GM23338 (cell line): ENCODE measurements at regions not wholly inside any gene's neighbourhood (a gene's known extent, or its start where the extent isn't known, plus 50 kb on each side); places are given as distances from the start of the nearest gene placed in this dataset.
A peak's percentile ranks its signal among the peaks of the same experiment; 100 is the strongest.

Experiments used
- ATAC-seq: fragments of 200-7000 bp; cut with Tn5 transposase; 3 replicates; pipeline ENCODE4 v1.9.1; 2020
- DNase-seq: peaks from one replicate; pipeline ENCODE4 v3.0.0-alpha.2; 2015; ENCODE audit warnings: low spot score
- H2AFZ ChIP-seq: fragments of 200-600 bp; sonication (generic); 2 replicates; pipeline ENCODE4 v1.8.0; 2016; ENCODE audit warnings: antibody characterized with exemption, mild to moderate bottlenecking, moderate library complexity
- H3F3A ChIP-seq: fragments of 200-600 bp; sonication (generic); replicated peaks from 2 replicates; pipeline ENCODE4 v1.8.0; 2017; ENCODE audit warnings: antibody characterized with exemption, mixed run types, low read depth
- H3K27ac ChIP-seq: fragments of 200-600 bp; sonication (generic); 2 replicates; pipeline ENCODE4 v1.6.1; 2016; ENCODE audit warnings: low read depth
- H3K27me3 ChIP-seq: fragments of 200-600 bp; sonication (generic); 2 replicates; pipeline ENCODE4 v1.8.0; 2016; ENCODE audit warnings: mild to moderate bottlenecking, mixed run types, moderate library complexity; ENCODE audit not compliant: insufficient read depth
- H3K36me3 ChIP-seq: fragments of 200-600 bp; sonication (generic); 2 replicates; pipeline ENCODE4 v1.8.0; 2016; ENCODE audit warnings: mild to moderate bottlenecking; ENCODE audit not compliant: insufficient read depth
- H3K4me1 ChIP-seq: fragments of 200-600 bp; sonication (generic); 2 replicates; pipeline ENCODE4 v1.8.0; 2016; ENCODE audit warnings: mild to moderate bottlenecking, moderate library complexity; ENCODE audit not compliant: insufficient read depth
- H3K4me2 ChIP-seq: fragments of 200-600 bp; sonication (generic); 2 replicates; pipeline ENCODE4 v1.7.1; 2017; ENCODE audit warnings: mixed run types
- H3K4me3 ChIP-seq: fragments of 200-600 bp; sonication (generic); 2 replicates; pipeline ENCODE4 v1.6.1; 2016; ENCODE audit warnings: mixed run types
- H3K79me2 ChIP-seq: fragments of 200-600 bp; sonication (generic); replicated peaks from 2 replicates; pipeline ENCODE4 v1.8.0; 2017; ENCODE audit warnings: mild to moderate bottlenecking; ENCODE audit not compliant: insufficient read depth
- H3K9me2 ChIP-seq: fragments of 200-600 bp; sonication (generic); 2 replicates; pipeline ENCODE4 v1.8.0; 2017; ENCODE audit not compliant: insufficient read depth
- H4K20me1 ChIP-seq: fragments of 200-600 bp; sonication (generic); replicated peaks from 2 replicates; pipeline ENCODE4 v1.8.0; 2017; ENCODE audit warnings: mild to moderate bottlenecking; ENCODE audit not compliant: insufficient read depth
- H3K27ac Mint-ChIP-seq: 2 replicates; pipeline ENCODE4 v1.8.0; 2020; ENCODE audit warnings: inconsistent platforms, mild to moderate bottlenecking, moderate library complexity, mixed read lengths
- H3K27me3 Mint-ChIP-seq: 3 replicates; pipeline ENCODE4 v1.8.0; 2022; ENCODE audit warnings: low read depth, mild to moderate bottlenecking, moderate library complexity, mixed read lengths, inconsistent platforms; ENCODE audit not compliant: insufficient read depth, poor library complexity
- H3K36me3 Mint-ChIP-seq: 3 replicates; pipeline ENCODE4 v1.8.0; 2021; ENCODE audit warnings: low read depth, mild to moderate bottlenecking, inconsistent platforms, moderate library complexity, mixed read lengths
- H3K4me1 Mint-ChIP-seq: 3 replicates; pipeline ENCODE4 v1.8.0; 2020; ENCODE audit warnings: mild to moderate bottlenecking, inconsistent platforms, mixed read lengths
- H3K4me3 Mint-ChIP-seq: 3 replicates; pipeline ENCODE4 v1.8.0; 2021; ENCODE audit warnings: moderate library complexity, mild to moderate bottlenecking, inconsistent platforms, mixed read lengths
- H3K9me3 Mint-ChIP-seq: 3 replicates; pipeline ENCODE4 v1.8.0; 2020; ENCODE audit warnings: moderate library complexity, mild to moderate bottlenecking, inconsistent platforms, mixed read lengths
- CREB1 ChIP-seq: fragments of 250-450 bp; sonication (Bioruptor Pico); IDR thresholded peaks from 2 replicates; pipeline ENCODE4 v1.5.0; 2020; ENCODE audit warnings: low read depth, mild to moderate bottlenecking, moderate library complexity
- CTCF ChIP-seq, 2 experiments: fragments of 200-600 bp in 1 of 2; sonication (generic) in 1 of 2; conservative IDR thresholded peaks; 2 replicates each; pipeline versions ENCODE4 v1.5.1 to v1.6.1; 2016 to 2017; ENCODE audit warnings: antibody characterized with exemption in 2 of 2, low read depth in 2 of 2, mild to moderate bottlenecking in 2 of 2, moderate library complexity in 1 of 2
- ETS1 ChIP-seq: IDR thresholded peaks from 2 replicates; pipeline ENCODE4 v1.6.1; 2016; ENCODE audit warnings: antibody characterized with exemption
- EZH2phosphoT487 ChIP-seq: fragments of 200-600 bp; sonication (generic); IDR thresholded peaks from one replicate; pipeline ENCODE4 v1.8.1; 2018; ENCODE audit warnings: antibody characterized with exemption; ENCODE audit not compliant: unreplicated experiment
- REST ChIP-seq: IDR thresholded peaks from one replicate; pipeline ENCODE4 v1.6.1; 2018; ENCODE audit warnings: antibody characterized with exemption; ENCODE audit not compliant: unreplicated experiment
- STAT1 ChIP-seq: IDR thresholded peaks from one replicate; pipeline ENCODE4 v1.6.1; 2016; ENCODE audit warnings: antibody characterized with exemption; ENCODE audit not compliant: unreplicated experiment
- ZNF114 ChIP-seq: fragments of 250-450 bp; sonication (Bioruptor Pico); IDR thresholded peaks from 2 replicates; pipeline ENCODE4 v1.5.0; 2020; ENCODE audit warnings: mild to moderate bottlenecking, moderate library complexity
- ZNF331 ChIP-seq: fragments of 250-450 bp; sonication (Bioruptor Pico); IDR thresholded peaks from 2 replicates; pipeline ENCODE4 v1.5.0; 2020; ENCODE audit warnings: low read depth, mild to moderate bottlenecking, moderate library complexity
- ZNF462 ChIP-seq: fragments of 250-450 bp; sonication (Bioruptor Pico); IDR thresholded peaks from 2 replicates; pipeline ENCODE4 v1.5.0; 2020; ENCODE audit warnings: mild to moderate bottlenecking, moderate library complexity

GRCh38 chr12:88361493-88361892 lies 218.8 kb downstream of the KITLG start (continued):
- no peak for TF ChIP-seq REST
- no peak for TF ChIP-seq ZNF114 (CRISPR knock-in tag)

- Histone ChIP-seq H3K4me3 (no peak overlapping the region), H3K27ac (no peak overlapping the region), H2AFZ (no peak overlapping the region), H3K27me3 (no peaks in the 10 kb centered on the region), H3K4me1 (no peaks in the 10 kb centered on the region), H3K79me2 (no peaks in the 10 kb centered on the region), H4K20me1 (no peaks in the 10 kb centered on the region), H3F3A (no peaks in the 10 kb centered on the region), H3K4me2 (no peak overlapping the region), H3K36me3 (no peaks in the 10 kb centered on the region), H3K9me2 (no peaks in the 10 kb centered on the region)
- no peak for DNase-seq
- Mint-ChIP-seq H3K27me3 (no peaks in the 10 kb centered on the region), H3K9me3 (no peaks in the 10 kb centered on the region), H3K4me3 (no peak overlapping the region), H3K4me1 (peaks cover 12% of the 10 kb centered on the region; the same call in 2 of the 3 replicates), H3K36me3 (no peaks in the 10 kb centered on the region), H3K27ac (peak overlapping the region; percentile 51; the same call in 1 of the 2 replicates)
- no peak for ATAC-seq
- TF ChIP-seq CTCF (conservative IDR thresholded peaks at IDR 0.05; ENCODE audit: low read depth in 2 of 2): no peak
- TF ChIP-seq CREB1: no peak
- no peak for TF ChIP-seq ETS1
- no peak for TF ChIP-seq EZH2phosphoT487
- TF ChIP-seq STAT1: no peak
- no peak for TF ChIP-seq ZNF462 (CRISPR knock-in tag)
- no peak for TF ChIP-seq ZNF331 (CRISPR knock-in tag)
- TF ChIP-seq REST: no peak
Measured at GRCh38 chr12:88362439-88362838, 217.8 kb downstream of the KITLG start.
